COLO668 (cell line): ENCODE measurements at regions not wholly inside any gene's neighbourhood (a gene's known extent, or its start where the extent isn't known, plus 50 kb on each side); places are given as distances from the start of the nearest gene placed in this dataset.

Source experiments
- DNase-seq: peaks from one replicate; lab custom pipeline; 2025; ENCODE audit not compliant: unreplicated experiment; lab: John Stamatoyannopoulos, UW

- no peak for DNase-seq
These were observed 958.5 kb downstream of the BRD1 start for GRCh38 chr22:48869161-48869560.

DNA sequence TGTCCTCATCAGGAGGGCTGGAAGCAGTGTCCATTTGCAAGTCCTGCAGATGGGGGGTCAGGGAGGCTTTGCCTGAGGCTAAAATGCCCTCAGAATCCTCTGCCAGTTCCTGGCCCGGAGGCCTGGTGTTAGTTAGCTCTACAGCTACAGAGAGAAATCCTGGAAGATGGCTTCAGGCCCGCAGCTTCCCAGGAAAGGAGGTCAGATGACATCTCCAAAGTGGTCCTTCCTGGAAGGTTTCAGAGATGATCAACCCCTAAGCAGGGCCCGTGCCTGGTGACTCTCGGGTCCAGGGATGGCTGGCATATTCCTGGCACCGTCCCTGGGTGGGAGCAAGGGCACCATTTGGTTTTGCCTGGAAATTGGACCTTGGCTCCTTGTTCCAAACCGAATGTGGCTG lies 959.1 kb downstream of the BRD1 start:
- no peak for DNase-seq

- no peak for DNase-seq
These were observed 959.8 kb downstream of the BRD1 start for GRCh38 chr22:48867891-48868290.

DNA sequence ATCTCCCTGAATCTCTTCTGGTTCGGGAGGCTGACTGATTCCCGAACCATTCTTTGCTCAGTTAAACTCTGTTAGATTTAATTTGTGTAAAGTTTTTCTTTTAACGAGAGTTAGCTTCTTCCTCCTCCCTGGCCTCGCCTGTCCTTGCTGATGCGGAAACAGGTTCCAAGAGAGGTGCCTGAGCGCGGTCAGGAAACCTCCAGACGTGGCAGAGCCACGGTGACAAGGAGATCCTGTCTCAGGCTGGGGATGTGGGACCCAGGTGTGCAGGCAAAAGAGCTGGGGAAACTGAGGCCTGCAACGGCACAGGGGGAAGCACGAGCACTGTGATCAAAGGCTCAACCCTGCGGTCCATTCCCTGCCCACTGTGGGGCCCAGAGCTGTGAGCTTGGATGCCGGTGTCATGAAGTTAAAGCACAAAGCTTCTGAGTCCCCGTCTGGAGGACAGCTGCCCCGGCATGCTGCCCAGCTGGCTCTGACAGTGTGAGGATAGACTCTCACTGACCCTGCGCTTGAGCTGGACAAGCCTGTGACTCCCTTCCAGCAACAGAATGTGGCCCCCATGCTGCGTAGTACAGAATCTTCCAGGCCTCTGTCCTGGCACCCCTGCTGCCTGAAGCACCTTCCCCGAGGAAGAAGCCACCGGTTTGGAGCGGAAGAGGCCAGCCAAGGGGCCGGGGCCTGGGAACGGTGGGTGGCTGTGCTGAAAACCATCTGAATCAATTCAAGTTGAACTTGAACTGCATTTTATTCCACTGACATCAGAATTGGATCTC lies 960.6 kb downstream of the BRD1 start:
- DNase-seq: no peak

GRCh38 chr22:48864748-48865147 lies 962.9 kb downstream of the BRD1 start:
- DNase-seq: no peak

- DNase-seq: no peak
These were observed 963.6 kb downstream of the BRD1 start for GRCh38 chr22:48863965-48864528.

- DNase-seq: no peak
These were observed 967.1 kb downstream of the BRD1 start for GRCh38 chr22:48860557-48860956.

DNA sequence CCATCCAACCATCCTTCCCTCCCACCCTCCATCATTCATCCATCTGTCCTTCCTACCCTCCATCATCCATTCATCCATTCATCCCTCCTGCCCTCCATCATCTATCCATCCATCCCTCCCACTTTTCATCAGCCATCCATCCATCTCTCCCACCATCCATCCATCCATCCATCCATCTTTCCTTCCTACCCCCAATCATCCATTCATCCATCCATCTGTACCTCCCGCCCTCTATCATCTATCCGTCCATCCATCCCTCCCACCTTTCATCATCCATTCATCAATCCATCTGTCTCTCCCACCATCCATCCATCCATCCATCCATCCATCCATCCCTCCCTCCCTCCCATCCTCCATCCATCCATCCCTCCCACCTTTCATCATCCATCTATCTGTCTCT lies 968.8 kb downstream of the BRD1 start:
- no peak for DNase-seq

- no peak for DNase-seq
These were observed 969.6 kb downstream of the BRD1 start for GRCh38 chr22:48858121-48858520.

GRCh38 chr22:48857202-48857805 lies 970.4 kb downstream of the BRD1 start:
- DNase-seq: no peak

DNA sequence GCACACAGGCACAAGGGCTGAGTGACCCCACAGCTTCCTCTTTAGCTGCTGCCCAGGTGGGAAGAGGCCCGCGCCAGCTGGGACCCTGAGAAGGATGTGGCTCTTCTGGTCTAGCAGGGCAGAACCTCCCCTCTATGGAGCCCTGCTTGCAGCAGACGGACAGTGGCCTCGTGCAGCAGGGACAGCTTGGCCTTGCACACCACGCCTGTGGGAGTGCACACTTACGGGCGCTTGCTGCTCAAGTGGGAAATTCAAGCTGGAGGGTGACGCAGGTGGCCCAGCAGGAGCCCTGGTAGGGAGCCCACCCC lies 971.4 kb downstream of the BRD1 start:
- DNase-seq: no peak

- DNase-seq: no peak
These were observed 971.9 kb downstream of the BRD1 start for GRCh38 chr22:48855593-48856307.

GRCh38 chr22:48855013-48855412 lies 972.7 kb downstream of the BRD1 start:
- DNase-seq: no peak

- DNase-seq: no peak
These were observed 973.9 kb downstream of the BRD1 start for GRCh38 chr22:48853627-48854240.

GRCh38 chr22:48851933-48852549 lies 975.6 kb downstream of the BRD1 start:
- no peak for DNase-seq

GRCh38 chr22:48850658-48851287 lies 976.9 kb downstream of the BRD1 start:
- DNase-seq: no peak

- DNase-seq: peak; percentile 24
These were observed 977.6 kb downstream of the BRD1 start for GRCh38 chr22:48849963-48850657.

GRCh38 chr22:48849219-48849912 lies 978.3 kb downstream of the BRD1 start:
- DNase-seq: no peak

DNA sequence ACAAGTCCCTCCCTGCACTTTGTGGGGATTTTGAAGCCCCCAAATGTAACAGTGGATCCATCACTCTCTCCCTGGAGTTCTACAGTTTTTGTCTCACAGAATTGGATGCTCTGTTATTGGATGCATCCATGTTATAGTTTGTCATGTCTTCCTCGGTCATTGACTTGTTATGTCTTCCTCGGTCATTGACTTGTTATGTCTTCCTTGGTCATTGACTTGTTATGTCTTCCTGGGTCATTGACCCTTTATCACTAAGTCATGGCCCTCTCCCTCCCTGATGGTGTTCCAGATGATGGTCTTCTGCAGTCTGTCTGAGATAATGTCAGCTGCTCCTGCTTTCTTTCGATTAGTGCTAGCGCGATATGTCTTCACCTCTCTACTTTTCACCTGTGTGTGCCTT lies 981.5 kb downstream of the BRD1 start:
- no peak for DNase-seq
